ENCODE measurements at regions not wholly inside any gene's neighbourhood (a gene's known extent, or its start where the extent isn't known, plus 50 kb on each side); places are given as distances from the start of the nearest gene placed in this dataset.

DNA sequence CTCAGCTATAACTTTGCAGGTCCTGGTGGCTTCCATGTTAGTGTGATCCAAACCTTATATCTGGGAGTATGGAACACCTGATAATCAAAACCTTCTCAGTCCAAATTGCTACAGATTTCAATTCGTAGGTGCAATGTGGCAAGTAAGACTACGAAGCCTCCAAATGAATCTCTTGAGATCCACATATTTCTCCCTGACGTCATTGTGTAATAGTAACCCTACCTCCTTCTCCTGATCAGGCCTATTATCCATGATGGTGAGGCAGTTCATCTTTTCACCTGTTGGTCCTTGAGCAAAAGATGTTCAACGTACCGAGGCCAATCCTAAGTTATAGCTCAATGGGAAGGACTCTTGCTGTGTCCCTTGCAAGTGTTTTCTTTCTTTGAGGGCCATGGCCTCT is 115.9 kb upstream of the CHRM3 start:
- H3K4me1 ChIP-seq (ENCODE audit: insufficient read depth, low read length) = no peaks in the 10 kb centered on the region
- H3K23ac ChIP-seq (ENCODE audit: insufficient read length, low read depth, low read length) = no peak overlapping the region
- no peaks in the 10 kb centered on the region for H3K79me2 ChIP-seq (ENCODE audit: insufficient read depth, low read length)
- no peak overlapping the region for H2BK20ac ChIP-seq (ENCODE audit: low read depth, low read length, poor library complexity, severe bottlenecking)
- Mint-ChIP-seq H3K27me3 (ENCODE audit: low read depth) (no peaks in the 10 kb centered on the region), H3K27ac (no peak overlapping the region), H3K4me1 (no peaks in the 10 kb centered on the region), H3K9me3 (peaks cover 4 to 10% of the 10 kb centered on the region in 2 experiments; a peak in 3 of 5 replicates), H3K36me3 (ENCODE audit: insufficient read depth in 1 of 3, low read depth in 3 of 3) (peaks cover 0 to 5% (median 0%) of the 10 kb centered on the region in 3 experiments; a peak in 1 of 7 replicates), H3K4me3 (no peak overlapping the region)
- no peak overlapping the region for H3K4ac ChIP-seq (ENCODE audit: low read depth, low read length)
- no peak overlapping the region for H2AK5ac ChIP-seq (ENCODE audit: insufficient read length, low read length)
- TF ChIP-seq, protein P1, sequence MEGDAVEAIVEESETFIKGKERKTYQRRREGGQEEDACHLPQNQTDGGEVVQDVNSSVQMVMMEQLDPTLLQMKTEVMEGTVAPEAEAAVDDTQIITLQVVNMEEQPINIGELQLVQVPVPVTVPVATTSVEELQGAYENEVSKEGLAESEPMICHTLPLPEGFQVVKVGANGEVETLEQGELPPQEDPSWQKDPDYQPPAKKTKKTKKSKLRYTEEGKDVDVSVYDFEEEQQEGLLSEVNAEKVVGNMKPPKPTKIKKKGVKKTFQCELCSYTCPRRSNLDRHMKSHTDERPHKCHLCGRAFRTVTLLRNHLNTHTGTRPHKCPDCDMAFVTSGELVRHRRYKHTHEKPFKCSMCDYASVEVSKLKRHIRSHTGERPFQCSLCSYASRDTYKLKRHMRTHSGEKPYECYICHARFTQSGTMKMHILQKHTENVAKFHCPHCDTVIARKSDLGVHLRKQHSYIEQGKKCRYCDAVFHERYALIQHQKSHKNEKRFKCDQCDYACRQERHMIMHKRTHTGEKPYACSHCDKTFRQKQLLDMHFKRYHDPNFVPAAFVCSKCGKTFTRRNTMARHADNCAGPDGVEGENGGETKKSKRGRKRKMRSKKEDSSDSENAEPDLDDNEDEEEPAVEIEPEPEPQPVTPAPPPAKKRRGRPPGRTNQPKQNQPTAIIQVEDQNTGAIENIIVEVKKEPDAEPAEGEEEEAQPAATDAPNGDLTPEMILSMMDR (conservative IDR thresholded peaks at IDR 0.05) = no peak
- H2AFZ ChIP-seq (ENCODE audit: low read length) = no peak overlapping the region
- H2BK15ac ChIP-seq (ENCODE audit: low read depth, low read length) = no peak overlapping the region
- no peak overlapping the region for H4K5ac ChIP-seq (ENCODE audit: insufficient read length, low read depth, low read length)
- H3K27ac ChIP-seq (ENCODE audit: insufficient read length, low read depth, low read length) = no peak overlapping the region
- no peaks in the 10 kb centered on the region for H3K27me3 ChIP-seq (ENCODE audit: insufficient read depth, low read length)
- no peaks in the 10 kb centered on the region for H3K79me1 ChIP-seq (ENCODE audit: insufficient read depth, low read depth, low read length, poor library complexity, severe bottlenecking)
- no peak overlapping the region for H3K4me2 ChIP-seq (ENCODE audit: insufficient read depth, insufficient read length, low read length)
- no peak for DNase-seq
- H3T11ph ChIP-seq (ENCODE audit: low read length) = no peak overlapping the region
- no peak overlapping the region for H3K18ac ChIP-seq (ENCODE audit: insufficient read length, low read depth, low read length)
- H4K91ac ChIP-seq (ENCODE audit: insufficient read length, low read depth, low read length) = no peak overlapping the region
- H2BK120ac ChIP-seq (ENCODE audit: low read depth, low read length, poor library complexity, severe bottlenecking) = no peak overlapping the region
- H4K20me1 ChIP-seq (ENCODE audit: control insufficient read depth, insufficient read depth, insufficient read length) = no peaks in the 10 kb centered on the region
- no peak overlapping the region for H3K14ac ChIP-seq (ENCODE audit: insufficient read depth, low read length)
- H2BK5ac ChIP-seq (ENCODE audit: insufficient read length, low read length) = no peak overlapping the region
- no peaks in the 10 kb centered on the region for H3K23me2 ChIP-seq (ENCODE audit: insufficient read length, low read depth, low read length, poor library complexity, severe bottlenecking)
- H3K9ac ChIP-seq (ENCODE audit: extremely low read depth, insufficient read length, low read length) = no peak overlapping the region
- H3K9me3 ChIP-seq (ENCODE audit: control insufficient read depth, low read depth, low read length) = no peaks in the 10 kb centered on the region
- H4K8ac ChIP-seq (replicated peaks; ENCODE audit: insufficient read length, low read depth, low read length) = no peak overlapping the region
- no CpG with 5 or more reads among the region's 5 CpGs for WGBS (ENCODE audit: extremely low coverage, insufficient read length, low lambda C conversion rate)
- H3K56ac ChIP-seq (ENCODE audit: insufficient read length, low read depth, low read length) = no peak overlapping the region
- no peak overlapping the region for H2BK12ac ChIP-seq (ENCODE audit: insufficient read length, low read depth, low read length)
